ENCODE measurements at regions not wholly inside any gene's neighbourhood (a gene's known extent, or its start where the extent isn't known, plus 50 kb on each side); places are given as distances from the start of the nearest gene placed in this dataset.

DNA sequence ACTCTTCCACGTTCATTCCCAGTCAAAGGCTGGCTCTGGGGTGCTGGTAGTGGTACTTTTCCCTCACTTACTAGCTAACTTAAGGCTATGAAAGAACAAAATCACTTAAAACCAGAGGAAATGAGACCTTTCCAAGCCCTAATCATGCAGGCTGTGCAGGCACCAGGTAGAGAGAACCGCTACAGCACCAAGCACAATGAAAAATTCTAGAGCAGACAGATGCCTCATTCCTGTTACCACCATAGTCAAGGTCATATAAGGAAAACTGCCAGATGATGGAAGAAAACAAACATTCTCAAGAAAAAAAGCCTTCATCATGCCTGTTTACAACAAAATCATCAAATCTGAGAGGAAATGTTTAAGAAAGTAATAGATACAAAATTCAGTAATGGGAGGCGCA, 374.4 kb upstream of the PDE4D start:
- in situ Hi-C loops (cut with HindIII; ENCODE audit: extremely low pct_ligation_motif_present, low pct_unique_long_range_greater_than_20kb): loop anchor here (25.0 kb wide), 1 partner anchor 881 kb away; no protein-coding TSS in a partner anchor
- ChIA-PET POLR2A (no interaction called here), CTCF (ENCODE audit: low intra/inter-chr PET ratio, low total read pairs) (no interaction called here)
- Histone ChIP-seq H3K9ac (ENCODE audit: insufficient read depth, low read depth, low read length) (no peak overlapping the region), H2AFZ (ENCODE audit: low read length) (no peak overlapping the region), H3K36me3 (replicated peaks in 1 of 2; ENCODE audit: control insufficient read depth in 1 of 2, insufficient read depth in 2 of 2, low read length in 2 of 2) (no peaks in the 10 kb centered on the region; a peak in 1 of 5 replicates), H3K79me2 (ENCODE audit: insufficient read depth, low read length) (no peaks in the 10 kb centered on the region), H3K4me1 (ENCODE audit: insufficient read depth, low read length) (0 out of 2 replicates have a peak, but pooled peaks cover 4% of the 10 kb centered on the region), H3K4me2 (ENCODE audit: low read depth, low read length) (no peak overlapping the region), H4K20me1 (ENCODE audit: insufficient read depth, low read length) (no peaks in the 10 kb centered on the region), H3K27ac (ENCODE audit: extremely low read length, insufficient read depth, low read length) (no peak overlapping the region), H3K9me3 (ENCODE audit: low read length) (no peaks in the 10 kb centered on the region), H3K4me3 (replicated peaks in 1 of 3; ENCODE audit: insufficient read depth in 1 of 3, low read depth in 2 of 3, low read length in 3 of 3) (no peak overlapping the region), H3K27me3 (ENCODE audit: control insufficient read depth in 1 of 2, insufficient read depth in 2 of 2, low read length in 2 of 2) (no peaks in the 10 kb centered on the region)
- 87% methylated on average over 3 of the region's 3 CpGs for WGBS (ENCODE audit: low lambda C conversion rate)
- no peak for FAIRE-seq
- no peak for TF ChIP-seq RAD51 (IDR thresholded peaks at IDR 0.05; ENCODE audit: borderline replicate concordance)
- TF ChIP-seq SMAD3 (CRISPR knock-in tag; IDR thresholded peaks at IDR 0.05): no peak
- no peak for TF ChIP-seq ZFP36L2 (CRISPR knock-in tag; IDR thresholded peaks at IDR 0.05)
- TF ChIP-seq REPIN1 (CRISPR knock-in tag; IDR thresholded peaks at IDR 0.05; ENCODE audit: borderline replicate concordance, low read depth): no peak
- TF ChIP-seq MATR3 (CRISPR knock-in tag; IDR thresholded peaks at IDR 0.05): no peak
- TF ChIP-seq, protein P1, sequence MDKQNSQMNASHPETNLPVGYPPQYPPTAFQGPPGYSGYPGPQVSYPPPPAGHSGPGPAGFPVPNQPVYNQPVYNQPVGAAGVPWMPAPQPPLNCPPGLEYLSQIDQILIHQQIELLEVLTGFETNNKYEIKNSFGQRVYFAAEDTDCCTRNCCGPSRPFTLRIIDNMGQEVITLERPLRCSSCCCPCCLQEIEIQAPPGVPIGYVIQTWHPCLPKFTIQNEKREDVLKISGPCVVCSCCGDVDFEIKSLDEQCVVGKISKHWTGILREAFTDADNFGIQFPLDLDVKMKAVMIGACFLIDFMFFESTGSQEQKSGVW (CRISPR knock-in tag; IDR thresholded peaks at IDR 0.05; ENCODE audit: borderline replicate concordance): no peak
- no peak for TF ChIP-seq ZSCAN30 (CRISPR knock-in tag; IDR thresholded peaks at IDR 0.05)
- no peak for TF ChIP-seq EZH2 (conservative IDR thresholded peaks at IDR 0.05; ENCODE audit: low read depth, low read length)
- TF ChIP-seq ZFX (CRISPR knock-in tag; IDR thresholded peaks at IDR 0.05; ENCODE audit: low read depth): no peak
- no peak for TF ChIP-seq ZNF335 (CRISPR knock-in tag; IDR thresholded peaks at IDR 0.05)
- no peak for TF ChIP-seq ZBTB39 (CRISPR knock-in tag; IDR thresholded peaks at IDR 0.05)
- no peak for TF ChIP-seq SALL1 (CRISPR knock-in tag; IDR thresholded peaks at IDR 0.05)
- TF ChIP-seq PBX2 (CRISPR knock-in tag; IDR thresholded peaks at IDR 0.05): no peak
- TF ChIP-seq ZNF282 (IDR thresholded peaks at IDR 0.05; ENCODE audit: partially characterized antibody): no peak
- no peak for TF ChIP-seq ZNF558 (CRISPR knock-in tag; IDR thresholded peaks at IDR 0.05; ENCODE audit: borderline replicate concordance)
- no peak for TF ChIP-seq HES4 (CRISPR knock-in tag; IDR thresholded peaks at IDR 0.05; ENCODE audit: borderline replicate concordance)
- no peak for TF ChIP-seq ZNF44 (CRISPR knock-in tag; IDR thresholded peaks at IDR 0.05)
- TF ChIP-seq ZNF12 (CRISPR knock-in tag; IDR thresholded peaks at IDR 0.05): no peak
- no peak for DNase-seq (ENCODE audit: low spot score)
- no peak for ATAC-seq
- intact Hi-C loops (cut with micrococcal nuclease; ENCODE audit: unreplicated experiment): no loop called here
- BruUV-seq (replicated peaks): no TSS peak
